ENCODE measurements at regions not wholly inside any gene's neighbourhood (a gene's known extent, or its start where the extent isn't known, plus 50 kb on each side); places are given as distances from the start of the nearest gene placed in this dataset.

DNA sequence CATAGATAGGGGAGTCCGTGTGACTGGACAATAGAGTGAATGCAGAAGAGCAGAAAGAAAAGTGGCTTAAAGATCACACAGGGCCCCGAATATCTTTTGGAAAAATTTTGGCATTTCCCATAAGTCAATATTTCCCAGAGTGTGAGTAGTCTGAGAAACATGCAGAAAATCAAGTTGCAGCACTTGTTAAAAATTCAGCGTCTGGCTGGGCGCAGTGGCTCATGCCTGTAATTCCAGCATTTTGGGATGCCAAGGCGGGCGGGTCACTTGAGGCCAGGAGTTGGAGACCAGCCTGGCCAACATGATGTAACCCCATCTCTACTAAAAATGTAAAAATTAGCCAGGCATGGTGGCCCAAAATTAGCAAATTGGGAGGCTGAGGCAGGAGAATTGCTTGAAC is 227.0 kb downstream of the DRD1 start:
- no peak for TF ChIP-seq POLR2A (IDR thresholded peaks at IDR 0.05; ENCODE audit: low read depth, low read length)
- TF ChIP-seq POLR2AphosphoS5 (IDR thresholded peaks at IDR 0.05; ENCODE audit: low read depth, low read length), result no peak
- TF ChIP-seq TAF1 (IDR thresholded peaks at IDR 0.05; ENCODE audit: borderline replicate concordance, low read depth, low read length), result no peak
